ENCODE measurements at regions not wholly inside any gene's neighbourhood (a gene's known extent, or its start where the extent isn't known, plus 50 kb on each side); places are given as distances from the start of the nearest gene placed in this dataset.
"Not testable (repeated sequence)": the region's sequence is repeated elsewhere in the genome, so short reads cannot be mapped to it uniquely, and the experiment has no call there.

DNA sequence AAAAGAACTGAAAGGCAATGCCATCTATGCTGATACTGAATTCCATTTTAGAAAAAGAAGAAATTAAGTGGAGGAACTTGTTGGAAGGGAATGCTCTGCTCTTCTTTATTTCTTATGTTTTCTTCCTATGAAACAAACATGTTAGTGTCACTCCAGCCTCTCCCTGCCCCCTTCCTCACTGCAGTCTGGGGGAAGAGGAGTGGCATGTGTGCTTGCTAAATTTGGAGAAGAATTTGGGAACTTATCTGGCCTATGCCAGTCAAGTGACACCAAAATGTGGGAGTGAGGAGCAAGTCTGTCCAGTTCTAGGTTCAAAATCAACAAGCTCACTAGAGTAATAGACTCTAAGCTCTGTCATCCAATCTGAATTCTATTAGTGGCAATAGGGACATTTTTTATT, 214.6 kb downstream of the RBM26 start:
- no peak overlapping the region for H3K27ac ChIP-seq
- DNase-seq (ENCODE audit: low read depth, low spot score), result no peak

DNA sequence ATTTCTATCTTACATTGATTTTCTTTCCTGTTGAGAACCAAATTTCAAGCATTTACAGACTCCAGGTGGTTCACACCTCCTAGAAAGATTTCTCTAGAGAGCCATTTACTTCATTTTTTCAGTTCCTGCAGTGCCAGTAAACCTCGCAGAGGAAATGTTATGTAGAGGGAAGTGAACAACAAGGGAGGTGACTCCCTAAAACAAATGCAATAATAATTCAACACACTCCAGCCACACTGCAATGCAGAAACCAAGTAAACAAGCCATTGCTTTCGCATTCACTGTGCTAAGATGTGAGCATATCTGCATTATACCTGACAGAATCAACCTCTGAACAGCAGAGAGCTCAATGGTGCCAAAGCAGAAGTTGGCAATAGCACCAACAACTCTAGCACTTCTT, 215.1 kb downstream of the RBM26 start:
- H3K27ac ChIP-seq, result no peak overlapping the region

DNA sequence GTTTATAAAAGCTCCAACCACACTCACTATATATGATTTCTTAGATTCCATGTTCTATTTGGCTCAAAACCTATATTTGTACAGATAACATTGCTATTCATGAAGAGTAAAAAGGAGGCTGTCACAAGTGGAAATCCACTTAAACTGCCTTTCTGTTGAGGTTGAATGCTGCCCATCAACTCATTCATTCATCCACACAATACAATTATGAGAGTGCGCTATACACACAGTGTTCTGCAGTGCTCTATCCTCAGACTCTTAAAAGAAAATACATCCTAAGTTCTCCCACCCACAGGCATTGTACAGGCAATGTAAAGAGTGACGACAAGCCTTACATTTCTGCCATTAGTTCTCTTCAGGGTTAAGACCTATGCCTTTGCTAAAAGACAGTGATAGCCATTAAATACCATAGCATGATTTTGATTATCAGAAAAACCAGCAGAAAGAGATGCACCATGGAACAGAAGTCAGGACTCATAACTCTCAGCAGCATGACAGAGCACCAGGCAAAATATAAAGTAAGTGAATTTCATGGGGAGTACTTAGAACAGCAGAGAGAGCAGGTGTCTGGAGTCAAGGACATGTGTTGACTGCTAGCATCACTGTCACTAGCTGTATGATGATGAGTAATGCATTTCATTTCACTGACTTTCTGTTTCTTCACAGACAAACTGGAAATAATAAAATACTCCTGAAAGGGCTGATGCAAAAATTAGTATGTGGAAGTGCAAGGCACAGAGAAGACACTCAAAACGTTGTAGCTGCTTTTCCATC, 218.0 kb downstream of the RBM26 start:
- H3K27ac ChIP-seq, result no peak overlapping the region
- DNase-seq (ENCODE audit: low read depth, low spot score), result no peak

More for the DNA sequence above, 215.1 kb downstream of the RBM26 start:
- DNase-seq (ENCODE audit: low read depth, low spot score), result no peak

- no peak overlapping the region for H3K27ac ChIP-seq
- no peak for DNase-seq (ENCODE audit: low read depth, low spot score)
Observed at GRCh38 chr13:79185580-79185979, 220.5 kb downstream of the RBM26 start.

DNA sequence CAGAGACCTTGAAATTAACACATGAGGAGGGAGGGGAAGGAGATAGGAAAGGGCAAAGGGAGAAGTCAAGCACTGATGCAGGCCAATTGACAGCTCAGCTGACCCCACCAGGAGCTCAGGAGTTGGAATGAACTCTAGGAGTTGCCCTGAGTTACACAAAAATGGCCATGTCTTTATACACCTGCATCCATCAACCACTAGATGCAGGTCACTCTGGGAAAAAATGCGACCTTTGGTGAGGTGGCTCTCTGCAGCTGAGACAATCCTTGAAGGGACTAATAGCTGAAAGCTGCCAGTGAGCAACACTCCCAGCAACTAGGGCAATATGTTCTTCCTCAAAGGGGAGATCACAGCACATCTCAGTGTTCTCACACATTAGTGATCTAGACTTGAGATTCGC, 222.8 kb downstream of the RBM26 start:
- DNase-seq (ENCODE audit: low read depth, low spot score), result no peak
- H3K27ac ChIP-seq, result no peak overlapping the region

- H3K27ac ChIP-seq; DNase-seq (ENCODE audit: low read depth, low spot score): not testable (repeated sequence)
Observed at GRCh38 chr13:79173691-79174090, 232.4 kb downstream of the RBM26 start.

GRCh38 chr13:79172924-79173323, 233.1 kb downstream of the RBM26 start:
- H3K27ac ChIP-seq; DNase-seq (ENCODE audit: low read depth, low spot score): not testable (repeated sequence)

DNA sequence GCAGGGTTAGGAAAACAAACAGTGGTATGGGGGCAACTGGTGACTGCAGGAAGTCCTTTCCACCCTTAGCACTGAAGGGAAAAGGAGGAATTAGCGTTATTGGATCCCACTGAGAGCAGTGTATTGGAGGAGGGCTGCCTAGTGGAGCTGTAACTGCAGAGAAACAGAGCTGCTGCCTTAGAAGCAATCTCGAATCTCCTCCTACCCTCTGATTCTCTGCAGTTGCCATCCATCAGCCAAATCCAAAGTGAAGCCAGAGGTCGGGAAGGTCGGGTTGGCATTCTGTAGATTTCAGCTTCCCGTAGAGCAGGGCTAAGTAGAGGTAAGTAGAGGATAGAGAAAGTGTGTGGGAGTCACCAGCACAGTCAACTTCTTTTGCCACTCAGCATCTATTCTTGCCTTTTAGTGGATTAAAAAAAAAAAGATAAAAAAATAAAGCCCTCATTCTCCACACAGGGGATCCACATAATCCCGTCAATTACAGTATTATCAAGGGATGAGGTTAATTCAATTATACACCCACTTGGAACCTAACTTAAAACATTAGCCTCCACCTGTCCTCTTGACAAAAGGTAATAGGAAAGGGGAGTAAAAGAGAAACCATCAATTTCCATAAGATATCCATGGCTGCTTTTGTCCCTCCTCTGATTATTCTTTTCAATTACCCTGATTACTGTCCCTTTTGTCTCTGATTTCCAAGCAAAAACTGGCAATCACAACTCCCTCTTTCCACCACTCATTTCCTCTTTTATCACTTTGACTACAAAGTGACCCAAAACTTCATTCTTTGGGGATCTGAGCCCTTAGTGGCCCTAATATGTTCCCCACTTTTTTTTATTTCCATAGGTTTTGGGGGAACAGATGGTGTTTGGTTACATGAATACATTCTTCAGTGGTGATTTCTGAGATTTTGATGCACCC, 234.7 kb downstream of the RBM26 start:
- H3K27ac ChIP-seq, result no peak overlapping the region
- DNase-seq (ENCODE audit: low read depth, low spot score), result no peak

DNA sequence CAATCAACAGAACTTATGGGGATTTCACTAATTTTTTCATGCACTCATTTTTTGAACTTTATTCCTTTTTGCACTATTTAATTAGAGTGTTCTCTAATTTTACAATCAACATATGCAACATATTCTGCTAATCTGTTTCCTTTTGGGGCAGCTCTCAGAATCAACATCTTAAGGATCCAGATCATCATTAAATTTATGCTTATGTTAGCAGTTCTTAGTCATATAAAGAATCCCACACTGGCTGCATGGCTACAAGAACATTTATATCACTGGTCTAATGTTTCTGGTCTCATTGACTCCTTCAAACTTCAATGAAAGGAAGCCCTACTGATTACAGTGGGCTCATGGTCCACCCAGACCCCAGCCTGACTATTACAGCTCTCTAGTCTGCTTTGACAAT, 245.2 kb downstream of the RBM26 start:
- no peak overlapping the region for H3K27ac ChIP-seq
- no peak for DNase-seq (ENCODE audit: low read depth, low spot score)

GRCh38 chr13:79155883-79156282, 250.2 kb downstream of the RBM26 start:
- no peak for DNase-seq (ENCODE audit: low read depth, low spot score)
- no peak overlapping the region for H3K27ac ChIP-seq

- H3K27ac ChIP-seq, result no peak overlapping the region
- no peak for DNase-seq (ENCODE audit: low read depth, low spot score)
Observed at GRCh38 chr13:79149210-79149609, 256.8 kb downstream of the RBM26 start.

GRCh38 chr13:79141082-79141481, 265.0 kb downstream of the RBM26 start:
- no peak for DNase-seq (ENCODE audit: low read depth, low spot score)
- H3K27ac ChIP-seq, result no peak overlapping the region

- DNase-seq (ENCODE audit: low read depth, low spot score), result peak; percentile 76
- H3K27ac ChIP-seq, result no peak overlapping the region
Observed at GRCh38 chr13:79128158-79128557, 277.9 kb downstream of the RBM26 start.

DNA sequence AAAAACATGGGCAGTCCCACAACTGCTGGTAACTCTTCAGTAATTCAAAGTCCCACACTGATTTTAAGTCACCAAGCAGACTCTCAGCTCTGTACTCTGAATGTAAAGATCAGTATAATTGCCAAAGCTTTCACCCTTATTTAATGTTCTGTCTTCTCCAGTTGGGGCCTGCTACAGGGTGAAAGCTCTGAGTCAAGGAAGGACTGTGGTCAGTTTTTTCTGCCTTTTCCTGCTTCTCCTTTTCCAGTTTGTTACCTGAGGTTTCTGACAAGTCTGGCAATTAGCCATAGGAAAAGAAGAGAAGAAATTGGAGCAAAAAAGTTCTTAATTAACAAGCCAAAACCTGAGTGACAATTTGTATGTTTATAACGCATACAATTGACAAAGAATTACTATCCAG, 279.3 kb downstream of the RBM26 start:
- no peak overlapping the region for H3K27ac ChIP-seq
- no peak for DNase-seq (ENCODE audit: low read depth, low spot score)

DNA sequence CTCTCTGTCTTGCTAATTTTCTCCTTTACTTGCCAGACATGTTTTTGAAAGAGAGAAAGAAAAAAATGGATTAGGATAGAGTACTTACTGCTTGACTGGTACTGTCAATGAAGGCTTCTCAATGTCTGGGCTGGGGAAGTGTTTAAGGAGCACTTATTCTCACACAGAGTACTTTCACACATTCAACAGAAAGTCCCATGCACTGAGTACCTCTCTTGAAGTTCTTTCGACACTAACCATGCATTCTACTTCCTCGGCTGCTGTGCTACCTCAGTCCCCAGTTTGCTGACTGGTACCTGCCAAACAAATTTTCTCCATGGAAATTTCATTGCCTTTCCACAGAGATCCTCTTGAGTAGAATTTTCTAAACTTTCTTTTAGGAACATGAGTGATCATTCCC, 281.9 kb downstream of the RBM26 start:
- no peak for DNase-seq (ENCODE audit: low read depth, low spot score)
- H3K27ac ChIP-seq, result no peak overlapping the region

- no peak for DNase-seq (ENCODE audit: low read depth, low spot score)
Observed at GRCh38 chr13:79121286-79121685, 284.8 kb downstream of the RBM26 start.

DNA sequence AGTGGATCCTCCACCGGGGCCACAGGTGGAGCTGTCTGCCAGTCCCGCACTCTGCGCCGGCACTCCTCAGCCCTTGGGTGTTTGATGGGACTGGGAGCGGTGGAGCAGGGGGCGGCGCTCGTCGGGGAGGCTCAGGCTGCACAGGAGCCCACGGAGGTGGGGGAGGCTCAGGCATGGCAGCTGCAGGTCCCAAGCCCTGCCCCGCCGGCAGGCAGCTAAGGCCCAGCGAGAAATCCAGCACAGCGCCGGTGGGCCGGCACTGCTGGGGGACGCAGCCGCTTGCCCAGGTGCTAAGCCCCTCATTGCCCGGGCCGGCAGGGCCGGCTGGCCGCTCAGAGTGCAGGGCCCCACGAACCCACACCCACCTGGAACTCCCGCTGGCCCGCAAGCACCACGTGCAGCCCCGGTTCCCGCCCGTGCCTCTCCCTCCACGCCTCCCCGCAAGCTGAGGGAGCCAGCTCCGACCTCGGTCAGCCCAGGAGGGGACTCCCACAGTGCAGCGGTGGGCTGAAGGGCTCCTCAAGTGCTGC, 286.4 kb downstream of the RBM26 start:
- H3K27ac ChIP-seq, result no peak overlapping the region
- DNase-seq (ENCODE audit: low read depth, low spot score), result no peak

More at GRCh38 chr13:79121286-79121685, 284.8 kb downstream of the RBM26 start:
- no peak overlapping the region for H3K27ac ChIP-seq

- no peak overlapping the region for H3K27ac ChIP-seq
- DNase-seq (ENCODE audit: low read depth, low spot score), result no peak
Observed at GRCh38 chr13:79112016-79112415, 294.0 kb downstream of the RBM26 start.

- no peak overlapping the region for H3K27ac ChIP-seq
- DNase-seq (ENCODE audit: low read depth, low spot score), result no peak
Observed at GRCh38 chr13:79108914-79109643, 297.0 kb downstream of the RBM26 start.

- DNase-seq (ENCODE audit: low read depth, low spot score), result no peak
- H3K27ac ChIP-seq, result no peak overlapping the region
Observed at GRCh38 chr13:79098596-79098995, 307.5 kb downstream of the RBM26 start.
